B cell (primary cell): ENCODE measurements at regions not wholly inside any gene's neighbourhood (a gene's known extent, or its start where the extent isn't known, plus 50 kb on each side); places are given as distances from the start of the nearest gene placed in this dataset.

ENCODE experiments used
- CTCF ChIP-seq: fragments of 200-600 bp; IDR thresholded peaks from one replicate; pipeline ENCODE4 v1.8.0; 2022; ENCODE audit warnings: antibody characterized with exemption, mild to moderate bottlenecking
- EZH2 ChIP-seq: IDR thresholded peaks from 2 replicates; pipeline ENCODE4 v1.6.1; 2012; ENCODE audit warnings: borderline replicate concordance, low read depth, mild to moderate bottlenecking, moderate library complexity, low read length; ENCODE audit not compliant: insufficient read depth, poor library complexity, severe bottlenecking

GRCh38 chr4:177605252-177605651 is 163.0 kb upstream of the AGA start:
- TF ChIP-seq CTCF: no peak
- no peak for TF ChIP-seq EZH2
